GM23338 (cell line): ENCODE measurements at regions not wholly inside any gene's neighbourhood (a gene's known extent, or its start where the extent isn't known, plus 50 kb on each side); places are given as distances from the start of the nearest gene placed in this dataset.

Source experiments
- ATAC-seq: fragments of 200-7000 bp; cut with Tn5 transposase; 3 replicates; pipeline ENCODE4 v1.9.1; 2020
- DNase-seq: peaks from one replicate; pipeline ENCODE4 v3.0.0-alpha.2; 2015; ENCODE audit warnings: low spot score
- H2AFZ ChIP-seq: fragments of 200-600 bp; sonication (generic); 2 replicates; pipeline ENCODE4 v1.8.0; 2016; ENCODE audit warnings: antibody characterized with exemption, mild to moderate bottlenecking, moderate library complexity
- H3F3A ChIP-seq: fragments of 200-600 bp; sonication (generic); replicated peaks from 2 replicates; pipeline ENCODE4 v1.8.0; 2017; ENCODE audit warnings: antibody characterized with exemption, mixed run types, low read depth
- H3K27ac ChIP-seq: fragments of 200-600 bp; sonication (generic); 2 replicates; pipeline ENCODE4 v1.6.1; 2016; ENCODE audit warnings: low read depth
- H3K27me3 ChIP-seq: fragments of 200-600 bp; sonication (generic); 2 replicates; pipeline ENCODE4 v1.8.0; 2016; ENCODE audit warnings: mild to moderate bottlenecking, mixed run types, moderate library complexity; ENCODE audit not compliant: insufficient read depth
- H3K36me3 ChIP-seq: fragments of 200-600 bp; sonication (generic); 2 replicates; pipeline ENCODE4 v1.8.0; 2016; ENCODE audit warnings: mild to moderate bottlenecking; ENCODE audit not compliant: insufficient read depth
- H3K4me1 ChIP-seq: fragments of 200-600 bp; sonication (generic); 2 replicates; pipeline ENCODE4 v1.8.0; 2016; ENCODE audit warnings: mild to moderate bottlenecking, moderate library complexity; ENCODE audit not compliant: insufficient read depth
- H3K4me2 ChIP-seq: fragments of 200-600 bp; sonication (generic); 2 replicates; pipeline ENCODE4 v1.7.1; 2017; ENCODE audit warnings: mixed run types
- H3K4me3 ChIP-seq: fragments of 200-600 bp; sonication (generic); 2 replicates; pipeline ENCODE4 v1.6.1; 2016; ENCODE audit warnings: mixed run types
- H3K79me2 ChIP-seq: fragments of 200-600 bp; sonication (generic); replicated peaks from 2 replicates; pipeline ENCODE4 v1.8.0; 2017; ENCODE audit warnings: mild to moderate bottlenecking; ENCODE audit not compliant: insufficient read depth
- H3K9me2 ChIP-seq: fragments of 200-600 bp; sonication (generic); 2 replicates; pipeline ENCODE4 v1.8.0; 2017; ENCODE audit not compliant: insufficient read depth
- H4K20me1 ChIP-seq: fragments of 200-600 bp; sonication (generic); replicated peaks from 2 replicates; pipeline ENCODE4 v1.8.0; 2017; ENCODE audit warnings: mild to moderate bottlenecking; ENCODE audit not compliant: insufficient read depth
- H3K27ac Mint-ChIP-seq: 2 replicates; pipeline ENCODE4 v1.8.0; 2020; ENCODE audit warnings: inconsistent platforms, mild to moderate bottlenecking, moderate library complexity, mixed read lengths
- H3K27me3 Mint-ChIP-seq: 3 replicates; pipeline ENCODE4 v1.8.0; 2022; ENCODE audit warnings: low read depth, mild to moderate bottlenecking, moderate library complexity, mixed read lengths, inconsistent platforms; ENCODE audit not compliant: insufficient read depth, poor library complexity
- H3K36me3 Mint-ChIP-seq: 3 replicates; pipeline ENCODE4 v1.8.0; 2021; ENCODE audit warnings: low read depth, mild to moderate bottlenecking, inconsistent platforms, moderate library complexity, mixed read lengths
- H3K4me1 Mint-ChIP-seq: 3 replicates; pipeline ENCODE4 v1.8.0; 2020; ENCODE audit warnings: mild to moderate bottlenecking, inconsistent platforms, mixed read lengths
- H3K4me3 Mint-ChIP-seq: 3 replicates; pipeline ENCODE4 v1.8.0; 2021; ENCODE audit warnings: moderate library complexity, mild to moderate bottlenecking, inconsistent platforms, mixed read lengths
- H3K9me3 Mint-ChIP-seq: 3 replicates; pipeline ENCODE4 v1.8.0; 2020; ENCODE audit warnings: moderate library complexity, mild to moderate bottlenecking, inconsistent platforms, mixed read lengths
- CREB1 ChIP-seq: fragments of 250-450 bp; sonication (Bioruptor Pico); IDR thresholded peaks from 2 replicates; pipeline ENCODE4 v1.5.0; 2020; ENCODE audit warnings: low read depth, mild to moderate bottlenecking, moderate library complexity
- CTCF ChIP-seq, 2 experiments: fragments of 200-600 bp in 1 of 2; sonication (generic) in 1 of 2; conservative IDR thresholded peaks; 2 replicates each; pipeline versions ENCODE4 v1.5.1 to v1.6.1; 2016 to 2017; ENCODE audit warnings: antibody characterized with exemption in 2 of 2, low read depth in 2 of 2, mild to moderate bottlenecking in 2 of 2, moderate library complexity in 1 of 2
- ETS1 ChIP-seq: IDR thresholded peaks from 2 replicates; pipeline ENCODE4 v1.6.1; 2016; ENCODE audit warnings: antibody characterized with exemption
- EZH2 ChIP-seq: fragments of 200-600 bp; sonication (generic); IDR thresholded peaks from one replicate; pipeline ENCODE4 v1.8.0; 2017; ENCODE audit warnings: antibody characterized with exemption, mild to moderate bottlenecking, low read depth; ENCODE audit not compliant: unreplicated experiment
- EZH2phosphoT487 ChIP-seq: fragments of 200-600 bp; sonication (generic); IDR thresholded peaks from one replicate; pipeline ENCODE4 v1.8.1; 2018; ENCODE audit warnings: antibody characterized with exemption; ENCODE audit not compliant: unreplicated experiment
- JUNB ChIP-seq: IDR thresholded peaks from one replicate; pipeline ENCODE4 v1.6.1; 2016; ENCODE audit warnings: antibody characterized with exemption; ENCODE audit not compliant: unreplicated experiment
- NANOG ChIP-seq: IDR thresholded peaks from 2 replicates; pipeline ENCODE4 v1.6.1; 2016; ENCODE audit warnings: antibody characterized with exemption, borderline replicate concordance
- POLR2AphosphoS5 ChIP-seq: IDR thresholded peaks from 2 replicates; pipeline ENCODE4 v1.6.1; 2016; ENCODE audit warnings: antibody characterized with exemption, low read depth
- REST ChIP-seq: IDR thresholded peaks from one replicate; pipeline ENCODE4 v1.6.1; 2018; ENCODE audit warnings: antibody characterized with exemption; ENCODE audit not compliant: unreplicated experiment
- STAT1 ChIP-seq: IDR thresholded peaks from one replicate; pipeline ENCODE4 v1.6.1; 2016; ENCODE audit warnings: antibody characterized with exemption; ENCODE audit not compliant: unreplicated experiment
- ZNF114 ChIP-seq: fragments of 250-450 bp; sonication (Bioruptor Pico); IDR thresholded peaks from 2 replicates; pipeline ENCODE4 v1.5.0; 2020; ENCODE audit warnings: mild to moderate bottlenecking, moderate library complexity
- ZNF331 ChIP-seq: fragments of 250-450 bp; sonication (Bioruptor Pico); IDR thresholded peaks from 2 replicates; pipeline ENCODE4 v1.5.0; 2020; ENCODE audit warnings: low read depth, mild to moderate bottlenecking, moderate library complexity
- ZNF462 ChIP-seq: fragments of 250-450 bp; sonication (Bioruptor Pico); IDR thresholded peaks from 2 replicates; pipeline ENCODE4 v1.5.0; 2020; ENCODE audit warnings: mild to moderate bottlenecking, moderate library complexity

- Histone ChIP-seq H3F3A (no peaks in the 10 kb centered on the region), H2AFZ (no peak overlapping the region), H4K20me1 (no peaks in the 10 kb centered on the region), H3K4me2 (no peak overlapping the region), H3K27me3 (no peaks in the 10 kb centered on the region), H3K79me2 (no peaks in the 10 kb centered on the region), H3K4me1 (no peaks in the 10 kb centered on the region), H3K9me2 (no peaks in the 10 kb centered on the region), H3K4me3 (no peak overlapping the region), H3K27ac (no peak overlapping the region), H3K36me3 (no peaks in the 10 kb centered on the region)
- H3K27ac Mint-ChIP-seq: no peak overlapping the region
- no peak overlapping the region for H3K4me3 Mint-ChIP-seq
- no peaks in the 10 kb centered on the region for H3K27me3 Mint-ChIP-seq
- H3K9me3 Mint-ChIP-seq: no peaks in the 10 kb centered on the region
- H3K4me1 Mint-ChIP-seq: no peaks in the 10 kb centered on the region
- DNase-seq: no peak
- H3K36me3 Mint-ChIP-seq: no peaks in the 10 kb centered on the region
- TF ChIP-seq ZNF462 (no peak), JUNB (no peak), NANOG (no peak), ZNF114 (CRISPR knock-in tag) (no peak), CTCF (conservative IDR thresholded peaks at IDR 0.05; ENCODE audit: low read depth in 2 of 2) (no peak), ETS1 (no peak), STAT1 (no peak), EZH2phosphoT487 (no peak), ZNF331 (CRISPR knock-in tag) (no peak), REST (no peak), EZH2 (no peak), CREB1 (CRISPR knock-in tag) (no peak), POLR2AphosphoS5 (no peak)
- no peak for ATAC-seq
Observed at GRCh38 chr16:62610291-62610690, 574.1 kb upstream of the CDH8 start.
